RWPE2 (cell line): ENCODE measurements at regions not wholly inside any gene's neighbourhood (a gene's known extent, or its start where the extent isn't known, plus 50 kb on each side); places are given as distances from the start of the nearest gene placed in this dataset.

Source experiments
- ATAC-seq: fragments of 200-7000 bp; cut with Tn5 transposase; 3 replicates; pipeline ENCODE4 v1.9.1; 2021; ENCODE audit warnings: low read depth
- DNase-seq: peaks from one replicate; pipeline ENCODE4 v3.0.0-alpha.2; 2020; ENCODE audit warnings: low spot score
- H3K27ac ChIP-seq: fragments of 450-650 bp; 2 replicates; pipeline ENCODE4 v1.5.1; 2017; ENCODE audit warnings: mild to moderate bottlenecking; ENCODE audit not compliant: poor library complexity, severe bottlenecking
- H3K27me3 ChIP-seq: fragments of 250-450 bp; sonication (Bioruptor Pico); 2 replicates; pipeline ENCODE4 v1.5.1; 2021; ENCODE audit warnings: mild to moderate bottlenecking, moderate library complexity; ENCODE audit not compliant: insufficient read depth, poor library complexity, severe bottlenecking
- H3K36me3 ChIP-seq: fragments of 250-450 bp; sonication (Bioruptor Pico); 2 replicates; pipeline ENCODE4 v1.5.1; 2020; ENCODE audit warnings: low read depth, mild to moderate bottlenecking, moderate library complexity
- H3K4me1 ChIP-seq: fragments of 250-450 bp; sonication (Bioruptor Pico); 2 replicates; pipeline ENCODE4 v1.5.1; 2021; ENCODE audit warnings: mild to moderate bottlenecking, moderate library complexity; ENCODE audit not compliant: insufficient read depth, poor library complexity, severe bottlenecking
- H3K4me3 ChIP-seq: fragments of 250-450 bp; sonication (Bioruptor Pico); 2 replicates; pipeline ENCODE4 v1.5.1; 2021; ENCODE audit warnings: mild to moderate bottlenecking, moderate library complexity; ENCODE audit not compliant: severe bottlenecking
- H3K9me3 ChIP-seq: fragments of 250-450 bp; sonication (Bioruptor Pico); 2 replicates; pipeline ENCODE4 v1.5.1; 2021; ENCODE audit warnings: mild to moderate bottlenecking, moderate library complexity; ENCODE audit not compliant: severe bottlenecking
- CTCF ChIP-seq: fragments of 450-650 bp; IDR thresholded peaks from one replicate; pipeline ENCODE4 v1.5.1; 2017; ENCODE audit warnings: mild to moderate bottlenecking, moderate library complexity; ENCODE audit not compliant: poor library complexity, severe bottlenecking

- Histone ChIP-seq H3K9me3 (no peaks in the 10 kb centered on the region), H3K27ac (no peak overlapping the region), H3K27me3 (no peaks in the 10 kb centered on the region), H3K36me3 (no peaks in the 10 kb centered on the region), H3K4me1 (no peaks in the 10 kb centered on the region), H3K4me3 (no peak overlapping the region)
- no peak for DNase-seq
- ATAC-seq: no peak
- no peak for TF ChIP-seq CTCF
Measured at GRCh38 chrX:27078371-27078770, 384.8 kb downstream of the PPP4R3C start.

- no peaks in the 10 kb centered on the region for H3K36me3 ChIP-seq
- no peak overlapping the region for H3K27ac ChIP-seq
- H3K4me3 ChIP-seq: no peak overlapping the region
- no peaks in the 10 kb centered on the region for H3K9me3 ChIP-seq
- TF ChIP-seq CTCF: no peak
- H3K27me3 ChIP-seq: no peaks in the 10 kb centered on the region
- DNase-seq: no peak
- no peaks in the 10 kb centered on the region for H3K4me1 ChIP-seq
- ATAC-seq: no peak
Measured at GRCh38 chrX:27057883-27058282, 405.3 kb downstream of the PPP4R3C start.

GRCh38 chrX:27039332-27039731, 423.8 kb downstream of the PPP4R3C start:
- TF ChIP-seq CTCF: no peak
- Histone ChIP-seq H3K4me1 (no peaks in the 10 kb centered on the region), H3K36me3 (no peaks in the 10 kb centered on the region), H3K27me3 (no peaks in the 10 kb centered on the region), H3K27ac (no peak overlapping the region), H3K4me3 (no peak overlapping the region), H3K9me3 (no peaks in the 10 kb centered on the region)
- ATAC-seq (no peak), DNase-seq (no peak)

DNA sequence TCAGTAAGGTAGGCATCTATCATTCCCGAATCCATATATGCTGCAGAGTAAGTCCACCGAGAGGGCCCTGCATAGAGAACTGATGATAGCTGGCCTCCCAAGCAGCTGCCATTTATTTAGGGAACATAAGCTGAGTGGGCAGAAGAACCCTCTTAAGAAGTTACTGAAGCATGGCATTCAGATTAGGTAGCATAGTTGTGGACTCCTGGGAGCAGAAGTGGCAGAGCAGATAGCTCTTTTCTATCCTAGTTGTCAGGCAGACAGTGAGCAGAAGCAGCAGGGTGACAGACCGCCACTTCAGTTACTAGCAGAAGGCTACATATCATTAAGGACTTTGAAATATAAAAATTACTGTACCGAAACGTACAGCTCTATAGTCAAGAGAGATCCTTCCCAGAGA, 454.7 kb downstream of the PPP4R3C start:
- DNase-seq: no peak
- no peak for ATAC-seq
- H3K36me3 ChIP-seq: no peaks in the 10 kb centered on the region
- TF ChIP-seq CTCF: no peak
- H3K4me1 ChIP-seq: no peaks in the 10 kb centered on the region
- H3K4me3 ChIP-seq: no peak overlapping the region
- H3K9me3 ChIP-seq: no peaks in the 10 kb centered on the region
- H3K27me3 ChIP-seq: no peaks in the 10 kb centered on the region
- H3K27ac ChIP-seq: no peak overlapping the region

GRCh38 chrX:26999634-27000033, 463.5 kb downstream of the PPP4R3C start:
- Histone ChIP-seq H3K36me3 (no peaks in the 10 kb centered on the region), H3K27me3 (no peaks in the 10 kb centered on the region)

More at GRCh38 chrX:26999634-27000033, 463.5 kb downstream of the PPP4R3C start:
- no peaks in the 10 kb centered on the region for H3K4me1 ChIP-seq
- TF ChIP-seq CTCF: no peak
- no peaks in the 10 kb centered on the region for H3K9me3 ChIP-seq
- no peak overlapping the region for H3K27ac ChIP-seq
- H3K4me3 ChIP-seq: no peak overlapping the region
- DNase-seq (no peak), ATAC-seq (no peak)
